IPS-NIHi7 (cell line): ENCODE measurements at regions not wholly inside any gene's neighbourhood (a gene's known extent, or its start where the extent isn't known, plus 50 kb on each side); places are given as distances from the start of the nearest gene placed in this dataset.
"Not testable (repeated sequence)": the region's sequence is repeated elsewhere in the genome, so short reads cannot be mapped to it uniquely, and the experiment has no call there.

Experiments used
- DNase-seq: peaks from one replicate; pipeline ENCODE4 v3.0.0; 2012; ENCODE audit warnings: mixed read lengths; ENCODE audit errors: extremely low spot score

DNA sequence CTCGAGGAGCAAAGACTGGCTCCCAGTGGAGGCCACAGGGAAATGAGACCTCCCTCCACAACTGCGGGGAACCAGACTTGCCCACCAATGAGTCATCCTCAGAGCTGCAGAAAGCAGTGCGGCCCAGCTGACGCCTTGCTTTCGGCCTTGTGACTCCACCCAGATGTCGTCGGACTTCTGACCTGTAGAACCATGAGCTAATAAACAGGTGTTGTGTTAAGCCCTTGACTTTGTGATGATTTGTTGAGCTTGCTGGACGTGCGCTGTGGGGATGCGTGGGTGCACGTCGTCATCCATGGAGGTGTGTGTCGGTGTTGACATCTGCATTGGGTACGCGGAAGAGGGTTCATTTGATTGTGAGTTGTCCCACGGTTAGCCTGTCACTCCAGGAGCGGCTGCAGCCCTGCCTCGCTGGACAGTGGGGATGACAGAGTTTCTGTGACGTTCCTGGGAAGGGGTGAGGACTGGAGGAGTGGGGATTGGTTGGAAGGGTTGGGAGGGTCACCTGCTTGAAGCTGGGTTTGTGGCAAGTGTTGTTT lies 154.1 kb downstream of the SH3BP4 start:
- no peak for DNase-seq

DNA sequence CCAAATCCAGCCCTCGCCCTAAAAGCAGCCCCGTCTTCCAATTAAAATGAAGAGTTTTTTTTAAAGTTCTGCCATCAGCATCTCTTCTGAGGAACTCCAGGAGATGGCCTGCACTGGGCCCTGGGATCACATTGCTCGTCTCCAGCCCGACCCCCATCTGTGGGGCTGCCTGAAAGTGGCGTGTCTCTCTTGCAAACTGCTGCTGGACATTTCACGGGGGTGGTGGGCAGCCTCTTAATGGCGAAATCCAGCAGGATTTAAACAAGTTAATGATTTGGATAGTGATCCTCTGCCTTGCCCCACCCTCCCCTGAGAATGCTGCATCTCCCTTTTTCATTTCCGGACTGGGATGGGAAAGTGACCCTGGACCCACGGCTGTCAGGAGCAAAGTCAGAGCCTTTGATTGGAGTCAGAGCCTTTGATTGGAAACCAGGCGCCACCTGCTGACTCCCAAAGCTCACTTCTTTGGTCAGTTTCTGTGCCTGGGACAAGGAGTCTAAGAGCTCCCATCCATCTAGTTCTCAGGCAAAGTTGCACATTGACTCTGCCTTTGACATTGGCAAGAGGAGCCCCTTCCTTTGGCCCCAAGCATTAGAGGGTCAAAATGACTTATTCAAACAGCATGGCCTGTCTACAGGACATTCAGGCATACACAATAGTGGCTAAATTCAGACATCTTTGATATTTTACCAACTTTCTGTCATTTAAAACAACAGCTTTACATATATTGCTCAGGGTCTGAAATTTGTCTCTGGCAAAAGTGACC lies 155.2 kb downstream of the SH3BP4 start:
- DNase-seq = peak; percentile 86

DNA sequence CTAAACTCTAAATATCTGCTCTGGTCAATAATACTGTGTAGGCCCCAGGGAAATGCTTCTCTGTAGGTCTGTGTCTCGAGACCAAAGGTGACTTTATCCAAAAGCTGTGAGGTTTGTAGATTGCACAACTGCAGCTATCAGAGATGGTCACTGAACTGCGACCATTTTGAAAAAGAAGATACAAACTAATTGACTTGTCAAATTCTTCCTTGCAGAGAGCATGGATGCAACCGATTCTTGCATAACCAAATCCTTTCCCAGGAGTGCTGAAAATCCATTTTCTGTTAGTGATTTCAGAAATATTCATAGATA lies 155.8 kb downstream of the SH3BP4 start:
- DNase-seq = no peak

DNA sequence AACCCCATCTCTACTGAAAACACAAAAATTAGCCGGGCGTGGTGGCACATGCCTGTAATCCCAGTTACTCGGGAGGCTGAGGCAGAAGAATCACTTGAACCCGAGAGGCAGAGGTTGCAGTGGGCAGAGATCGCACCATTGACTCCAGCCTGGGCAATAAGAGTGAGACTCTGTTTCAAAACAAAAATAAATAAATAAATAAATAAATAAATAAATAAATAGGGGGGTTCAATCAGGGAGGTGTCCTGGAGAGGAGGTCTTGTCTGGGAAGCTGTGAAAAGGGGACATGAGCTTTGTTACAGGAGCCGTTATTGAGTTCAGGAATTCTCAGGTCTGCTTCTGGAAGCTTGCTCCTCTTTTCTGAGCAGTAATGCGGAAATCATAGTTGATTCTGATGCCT lies 157.7 kb downstream of the SH3BP4 start:
- not testable (repeated sequence) for DNase-seq

DNA sequence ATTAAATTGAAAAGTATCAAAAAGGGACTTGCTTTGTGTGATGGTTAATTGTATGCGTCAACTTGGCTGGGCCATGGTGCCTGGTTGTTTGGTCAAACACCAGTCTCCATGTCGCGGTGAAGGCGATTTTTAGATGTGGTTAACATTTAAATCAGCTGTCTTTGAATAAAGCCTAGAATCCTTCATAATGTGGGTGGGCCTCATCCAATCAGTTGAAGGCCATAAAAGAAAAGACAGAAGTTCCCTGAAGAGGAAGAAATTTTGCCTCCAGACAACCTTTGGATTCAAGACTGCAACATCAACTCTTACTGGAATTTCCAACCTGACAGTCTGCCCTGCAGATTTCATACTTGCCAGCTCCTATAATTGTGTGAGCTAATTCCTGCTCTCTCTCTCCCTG lies 160.5 kb downstream of the SH3BP4 start:
- no peak for DNase-seq

DNA sequence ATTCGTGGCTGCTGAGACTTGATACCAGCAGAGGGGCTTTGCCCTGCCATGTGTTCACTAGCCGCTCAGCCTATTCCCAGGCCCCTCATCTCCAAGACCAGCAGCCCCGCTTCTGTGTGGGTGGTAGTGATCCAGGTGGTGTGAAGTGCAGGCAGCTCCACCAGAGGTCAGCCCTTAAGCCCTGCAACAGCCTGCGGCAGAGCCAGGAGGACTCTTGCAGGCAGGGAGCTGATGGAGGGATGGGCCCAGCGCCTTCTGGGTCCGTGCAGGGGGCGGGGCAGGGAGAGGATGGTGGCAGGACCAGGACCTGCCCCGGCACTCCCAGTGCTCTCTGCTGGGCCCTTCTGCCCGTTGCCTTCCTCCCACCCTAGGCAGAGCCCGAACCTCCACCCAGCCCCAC lies 162.0 kb downstream of the SH3BP4 start:
- DNase-seq = peak; percentile 73

DNA sequence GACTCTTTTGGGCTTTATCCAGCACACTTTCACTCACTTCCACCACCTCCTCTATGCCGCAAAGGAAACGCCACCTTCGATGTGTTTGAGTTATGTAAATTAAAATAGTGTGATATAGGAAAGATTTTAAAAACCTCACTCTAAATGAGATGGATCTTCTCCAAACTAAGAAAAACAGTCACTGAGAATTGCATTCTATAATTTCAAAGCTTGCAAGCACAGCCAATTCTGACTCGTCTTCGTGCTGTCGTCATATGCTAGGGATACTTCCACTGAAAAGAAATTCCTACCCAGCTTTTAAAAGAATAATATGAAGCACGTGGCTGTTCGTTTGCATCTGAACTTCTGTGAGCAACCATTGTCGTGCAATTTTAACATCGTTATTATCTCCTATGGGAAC lies 162.5 kb downstream of the SH3BP4 start:
- no peak for DNase-seq

DNA sequence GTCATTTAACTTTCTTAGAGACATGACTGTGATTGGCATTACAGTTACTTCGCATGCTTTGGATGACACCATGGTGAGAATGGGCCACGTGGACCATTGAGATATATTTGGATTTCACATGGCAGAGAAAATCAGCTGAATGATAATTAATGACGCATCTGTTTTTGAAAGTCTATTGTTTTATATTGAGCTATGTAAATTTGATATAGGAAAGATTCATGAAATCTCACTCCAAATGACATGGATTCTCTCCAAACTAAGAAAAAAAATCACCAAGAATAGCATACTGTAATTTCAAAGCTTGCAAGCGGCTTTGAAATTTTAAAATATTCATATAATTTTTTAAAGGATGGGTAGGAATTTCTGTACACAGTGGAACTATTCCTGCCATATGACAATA lies 163.7 kb downstream of the SH3BP4 start:
- DNase-seq = no peak

DNA sequence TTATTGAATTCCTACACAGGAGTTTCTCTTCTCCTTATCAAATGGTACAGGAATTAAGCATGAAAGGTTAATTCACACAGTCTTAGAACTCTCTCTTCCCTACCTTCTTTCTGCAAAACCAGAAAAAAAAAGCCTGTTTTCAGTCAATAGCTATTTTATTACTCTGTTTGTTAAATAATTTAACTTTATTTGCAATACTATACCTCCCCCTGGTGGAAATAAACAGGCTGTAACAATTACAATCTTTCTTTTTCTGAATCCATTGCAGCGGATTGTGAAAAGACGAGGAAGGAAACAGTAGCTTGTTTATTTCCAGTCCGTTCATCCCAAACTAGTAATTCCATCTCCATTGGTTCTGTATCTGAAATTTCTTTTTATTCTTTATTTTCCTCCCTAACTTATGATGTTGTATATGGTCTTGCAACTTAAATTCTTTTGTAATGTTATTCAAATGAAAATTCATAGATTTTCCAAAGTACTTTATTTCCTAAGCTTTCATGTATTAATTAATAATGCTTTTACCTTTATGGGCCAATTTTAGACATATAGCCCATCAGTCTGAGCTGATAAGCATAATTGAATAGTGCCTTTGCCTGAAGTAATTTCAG lies 165.2 kb downstream of the SH3BP4 start:
- no peak for DNase-seq

DNA sequence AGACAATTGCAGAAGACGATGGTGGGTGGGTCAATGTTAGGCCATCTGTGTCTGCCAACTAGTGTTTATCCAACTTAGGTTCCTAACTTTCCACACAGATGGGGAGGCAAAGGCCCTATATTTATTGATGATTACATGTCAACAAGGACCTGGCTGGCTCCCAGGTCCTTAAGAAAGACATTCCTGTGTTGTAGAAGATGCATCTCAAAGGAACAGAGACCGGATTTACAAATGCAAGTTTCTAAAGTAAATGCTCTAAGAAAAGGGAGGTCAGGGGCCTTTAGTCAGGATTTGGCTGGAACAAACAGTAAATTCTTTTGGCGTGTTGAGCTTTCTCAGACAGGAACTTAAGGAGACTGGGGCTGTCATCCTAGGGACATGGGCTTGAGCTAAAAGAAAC lies 175.0 kb downstream of the SH3BP4 start:
- no peak for DNase-seq

DNA sequence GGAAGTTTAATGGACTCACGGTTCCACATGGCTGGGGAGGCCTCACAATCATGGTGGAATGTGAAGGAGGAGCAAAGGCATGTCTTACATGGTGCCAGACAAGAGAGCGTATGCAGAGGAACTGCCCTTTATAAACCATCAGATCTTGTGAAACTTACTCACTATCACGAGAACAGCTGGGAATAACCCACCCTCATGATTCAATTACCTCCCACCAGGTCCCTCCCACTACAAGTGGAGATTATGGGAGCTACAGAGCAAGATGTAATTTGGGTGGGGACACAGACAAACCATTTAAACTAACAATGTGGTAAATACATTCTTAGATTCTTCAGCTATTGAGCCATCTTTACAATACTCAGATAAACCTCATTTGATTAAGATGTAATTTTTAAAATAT lies 176.1 kb downstream of the SH3BP4 start:
- no peak for DNase-seq

DNA sequence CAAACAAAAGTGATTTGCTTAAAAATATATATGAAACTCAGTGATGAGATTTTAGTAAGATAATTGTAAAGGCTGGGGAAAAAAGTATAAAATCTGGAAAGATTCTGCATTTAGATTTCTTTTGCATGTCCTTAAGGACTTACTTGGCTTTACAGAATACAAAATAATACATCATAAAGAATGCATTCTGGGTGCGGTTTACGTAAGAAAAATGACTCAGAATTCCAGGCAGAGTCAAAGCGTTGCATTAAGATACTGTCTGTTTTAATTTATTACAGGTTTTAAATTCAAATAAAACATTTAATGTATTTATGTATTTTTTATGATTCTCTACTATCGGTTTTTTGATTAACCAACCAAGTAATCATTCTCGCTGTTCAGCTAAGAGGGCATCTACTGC lies 178.0 kb downstream of the SH3BP4 start:
- no peak for DNase-seq

DNA sequence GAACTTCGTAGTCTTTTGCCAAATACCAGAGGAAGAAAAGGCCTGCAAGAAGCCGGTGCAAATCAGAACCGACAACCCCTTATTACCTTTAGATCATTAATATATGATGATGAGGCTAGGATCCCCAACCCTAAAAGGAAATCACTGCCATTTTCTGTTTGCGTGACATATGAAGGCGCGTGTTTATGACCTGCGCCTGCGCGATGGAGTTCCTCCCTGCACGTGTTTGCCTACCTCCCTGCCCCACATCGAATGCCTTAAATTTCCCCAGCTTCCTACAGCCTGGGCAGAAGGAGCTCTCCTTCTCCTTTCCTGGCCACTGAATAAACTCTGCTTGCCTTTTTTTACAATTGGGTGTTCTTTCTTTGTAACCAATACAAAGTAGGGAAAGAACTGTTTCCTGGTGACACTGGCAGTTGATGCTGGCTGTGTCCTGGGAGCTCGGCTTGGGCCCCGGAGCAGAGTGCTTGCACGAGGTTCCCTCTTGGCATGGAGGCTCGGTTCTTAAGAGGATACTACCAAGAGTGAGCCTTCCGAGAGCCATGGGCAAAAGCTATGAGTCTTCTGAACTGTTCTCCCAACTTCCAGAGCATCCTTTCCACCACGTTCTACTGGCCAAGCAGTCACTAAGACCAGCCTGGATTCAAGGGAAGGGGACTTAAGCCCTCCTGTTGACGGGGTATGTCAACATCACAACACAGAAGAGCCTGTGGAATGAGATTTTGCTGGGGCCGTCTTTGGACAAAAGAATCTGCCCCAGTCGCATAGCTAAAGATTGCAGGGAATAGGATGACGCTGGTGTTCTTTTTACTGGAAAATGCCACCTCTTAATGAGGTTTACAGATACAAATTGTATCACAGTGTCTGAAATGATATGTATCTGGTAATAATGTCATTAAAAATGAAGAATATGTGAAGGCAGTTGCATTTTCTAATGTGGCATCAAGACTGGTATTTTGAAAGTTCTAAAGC lies 179.8 kb downstream of the SH3BP4 start:
- DNase-seq = no peak

DNA sequence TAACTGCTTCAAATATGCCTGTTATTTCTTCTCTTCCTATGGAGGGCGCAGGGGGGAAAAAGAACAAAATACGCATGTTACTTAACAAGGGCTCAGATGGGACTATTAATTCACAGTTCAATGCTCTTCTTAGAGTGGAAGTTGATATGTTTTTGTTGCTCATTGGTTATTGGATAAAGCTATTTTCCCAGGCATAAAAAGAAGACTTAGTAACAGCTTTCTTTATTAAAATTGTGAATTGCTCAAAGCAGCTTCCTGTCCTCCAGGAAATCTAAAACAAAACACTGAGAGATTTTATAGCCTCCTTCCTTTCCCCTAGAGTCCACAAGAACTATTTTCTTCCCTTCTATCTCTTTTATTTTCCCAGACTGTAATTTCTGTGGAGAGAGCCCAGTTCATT lies 180.8 kb downstream of the SH3BP4 start:
- DNase-seq = no peak

DNA sequence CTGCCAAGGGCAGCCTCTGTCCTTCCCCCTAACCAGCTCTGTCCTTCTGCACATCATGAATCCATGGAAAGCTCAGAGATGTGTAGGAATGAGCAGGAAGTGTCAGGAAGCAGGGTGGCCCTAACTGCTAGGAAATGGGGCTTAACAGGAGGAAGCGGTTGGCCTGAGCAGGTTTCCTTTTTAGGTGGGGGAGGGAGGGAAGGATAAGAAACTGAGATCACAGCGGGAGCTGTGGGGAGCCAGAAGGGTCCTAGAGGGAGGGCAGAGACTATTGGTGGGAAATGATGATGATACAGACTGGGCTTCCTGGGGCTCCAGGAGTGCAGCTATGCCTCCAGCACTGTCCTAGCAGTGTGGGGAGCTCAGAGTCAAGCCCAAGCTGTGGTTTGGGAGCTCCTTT lies 182.0 kb downstream of the SH3BP4 start:
- no peak for DNase-seq

DNA sequence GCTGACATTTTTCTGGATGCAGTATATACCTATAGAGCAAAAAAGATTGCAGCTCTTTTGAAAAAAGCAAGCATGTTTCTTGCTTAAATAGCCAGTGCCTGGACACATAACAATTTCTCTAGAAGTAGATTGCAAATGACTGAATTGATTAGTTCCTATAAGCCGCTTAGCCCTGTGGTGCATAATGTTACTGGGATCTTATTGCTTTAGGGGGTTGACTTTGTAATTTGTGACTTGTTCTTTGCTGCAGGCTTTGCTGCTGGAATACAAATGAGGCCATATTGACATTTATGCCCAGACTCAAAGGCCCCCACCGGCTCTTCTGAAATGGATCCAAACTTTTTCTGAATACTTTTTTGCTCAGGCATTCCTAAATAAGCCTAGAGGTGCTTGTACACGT lies 182.6 kb downstream of the SH3BP4 start:
- no peak for DNase-seq

DNA sequence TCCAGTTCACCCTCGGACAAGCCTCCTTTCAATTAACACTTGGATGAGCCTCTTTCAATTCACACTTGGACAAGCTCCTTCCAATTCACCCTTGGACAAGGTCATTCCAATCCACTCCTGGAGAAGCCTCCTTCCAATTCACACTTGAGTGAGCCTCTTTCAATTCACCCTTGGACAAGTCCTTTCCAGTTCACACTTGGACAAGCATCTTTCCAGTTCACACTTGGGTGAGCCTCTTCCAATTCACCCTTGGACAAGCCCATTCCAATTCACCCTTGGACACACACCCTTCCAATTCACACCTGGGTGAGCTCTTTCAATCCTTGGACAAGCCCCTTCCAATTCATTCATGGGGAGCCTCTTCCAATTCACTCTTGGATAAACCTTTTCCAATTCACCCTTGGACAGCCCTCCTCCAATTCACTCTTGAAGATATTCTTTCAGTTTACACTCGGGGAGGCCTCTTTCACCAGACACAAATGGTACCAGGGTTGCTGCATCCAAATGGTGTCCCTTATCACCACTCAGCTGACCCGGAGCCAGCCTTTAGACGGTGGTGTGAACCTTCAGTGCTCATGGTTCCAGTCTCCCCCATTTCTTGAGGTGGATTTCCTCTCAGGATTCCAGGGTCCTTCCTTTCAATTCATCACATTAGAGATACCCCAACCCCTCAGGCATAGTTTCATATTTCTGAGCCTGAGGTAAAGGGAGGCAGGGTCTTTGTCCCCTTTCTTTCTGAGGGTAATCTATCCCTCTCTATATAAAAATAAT lies 183.6 kb downstream of the SH3BP4 start:
- no peak for DNase-seq

DNA sequence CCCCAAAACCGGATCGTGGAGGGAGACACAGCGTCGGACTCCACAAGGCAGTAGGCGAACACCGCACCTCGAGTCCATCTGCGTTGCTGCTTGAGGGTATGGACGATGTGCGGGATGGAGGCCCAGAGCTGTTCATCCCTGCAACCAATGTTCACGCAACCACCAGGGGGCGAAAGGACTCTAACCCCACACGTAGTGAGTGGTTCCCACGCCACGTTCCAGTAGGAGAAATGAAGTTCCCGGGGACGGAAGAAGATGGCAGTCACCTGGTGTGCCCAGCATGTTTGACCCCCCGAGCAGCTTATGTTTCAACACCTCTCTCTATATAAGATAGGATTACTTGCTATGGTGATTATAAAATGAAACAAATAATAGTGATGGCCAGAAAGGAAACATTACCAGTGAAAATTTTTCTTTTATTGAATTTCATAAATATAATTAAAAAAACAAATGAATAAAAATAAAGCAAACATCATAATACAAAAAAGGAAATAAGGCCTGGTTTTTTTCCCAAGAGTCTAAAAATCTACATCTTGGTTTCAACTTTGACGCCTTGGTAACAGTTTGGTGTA lies 184.3 kb downstream of the SH3BP4 start:
- peak; percentile 84 for DNase-seq

DNA sequence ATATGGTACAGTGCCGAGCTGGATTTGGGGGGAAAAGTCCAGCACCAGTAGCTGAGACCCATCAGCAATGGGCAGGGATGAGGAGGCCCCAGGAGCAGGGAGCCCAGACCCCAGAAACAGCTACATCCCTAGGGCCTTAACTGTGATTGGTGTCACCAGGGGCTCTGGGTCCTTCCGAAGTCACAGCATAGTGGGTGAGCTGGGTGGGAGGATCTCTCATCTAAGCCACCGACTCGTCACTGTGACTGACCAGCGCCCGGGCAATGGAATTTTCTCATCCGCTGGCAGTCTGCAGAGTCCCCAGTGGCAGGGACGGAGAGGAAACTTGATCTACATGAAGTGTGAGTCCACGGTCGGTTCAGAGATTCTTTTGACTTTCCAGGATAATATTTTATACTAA lies 186.5 kb downstream of the SH3BP4 start:
- DNase-seq = no peak

DNA sequence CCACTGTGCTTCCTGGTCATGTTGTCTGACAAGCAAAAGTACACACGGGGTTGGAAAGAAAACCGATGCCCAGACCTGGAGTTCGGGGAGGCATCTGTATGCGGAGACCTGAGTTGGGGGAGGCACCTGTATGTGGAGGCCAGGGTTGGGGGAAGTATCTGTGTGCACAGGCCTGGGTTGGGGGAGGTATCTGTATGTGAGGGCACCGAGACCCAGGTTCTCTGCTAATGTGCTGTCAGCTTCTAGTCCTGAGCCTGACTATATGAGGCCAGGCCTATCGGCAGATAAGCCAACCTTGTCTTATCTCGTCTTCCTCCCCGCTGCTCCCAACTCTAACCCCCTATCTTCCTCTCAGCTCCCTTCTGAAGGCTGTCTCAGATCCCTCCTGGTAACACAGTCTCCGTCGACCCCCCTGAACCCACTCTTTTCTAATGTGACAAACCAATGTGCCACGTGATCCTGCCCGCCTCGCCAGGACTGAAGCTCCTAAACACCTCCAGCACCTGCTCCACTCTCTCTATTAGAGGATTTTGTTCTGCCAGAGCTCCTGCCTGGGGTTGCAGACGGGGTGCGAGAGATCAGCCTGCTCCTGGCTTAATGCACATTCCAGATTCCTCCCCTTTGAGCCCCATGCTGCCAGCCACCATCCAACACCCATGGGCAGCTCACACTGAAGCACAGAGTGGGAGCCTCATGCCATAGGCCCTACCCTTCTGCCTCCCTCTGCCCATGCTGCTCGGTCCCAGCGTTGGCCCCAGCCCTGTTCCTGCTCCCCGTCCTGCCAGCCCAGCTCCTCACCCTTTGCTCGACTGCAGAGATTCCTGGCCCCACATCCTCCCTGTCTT lies 188.4 kb downstream of the SH3BP4 start:
- no peak for DNase-seq

DNA sequence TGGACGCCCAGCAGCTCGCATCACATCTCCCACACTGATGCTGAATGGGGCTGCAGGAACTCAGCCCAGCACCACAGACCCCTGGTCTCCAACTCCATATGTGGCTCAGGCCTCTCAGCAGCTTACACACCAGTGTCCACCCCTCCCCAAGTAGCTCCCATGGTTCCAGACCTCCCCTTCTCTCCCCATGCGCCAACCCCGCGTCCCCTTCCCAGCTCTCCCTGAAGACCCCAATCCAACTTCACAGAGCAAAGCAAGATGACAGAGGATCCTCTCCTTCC lies 188.9 kb downstream of the SH3BP4 start:
- DNase-seq = no peak
